HepG2 (cell line): ENCODE measurements at regions not wholly inside any gene's neighbourhood (a gene's known extent, or its start where the extent isn't known, plus 50 kb on each side); places are given as distances from the start of the nearest gene placed in this dataset.

ENCODE experiments used
- ATAC-seq: fragments of 200-7000 bp; cut with Tn5 transposase; 3 replicates; pipeline ENCODE4 v1.9.1; 2020; ENCODE audit warnings: mild to moderate bottlenecking, moderate library complexity
- BruUV-seq: library from RNA; stranded (reverse); fragments of 400-500 nt; replicated peaks from 2 replicates; lab custom pipeline; 2021; lab: Mats Ljungman, UMichigan
- CTCF ChIA-PET: fragments of 300-600 bp; formaldehyde crosslinking; extraction: SDS; loops from one replicate; lab custom pipeline; 2021; ENCODE audit warnings: low total read pairs, inconsistent platforms, low intra/inter-chr PET ratio; lab: Yijun Ruan, JAX
- POLR2A ChIA-PET: fragments of 350-600 bp; sonication (Branson Sonifier 250); formaldehyde crosslinking; loops from one replicate; lab custom pipeline; 2020; ENCODE audit warnings: antibody characterized with exemption, inconsistent platforms; lab: Yijun Ruan, JAX
- DNase-seq: peaks from one replicate; pipeline ENCODE4 v3.0.0-alpha.2; 2015; ENCODE audit warnings: low spot score
- FAIRE-seq: peaks from 3 replicates; lab custom pipeline; 2011; peaks lifted over from hg19 to GRCh38; lab: Jason Lieb, UNC
- H2AFZ ChIP-seq: one replicate; pipeline ENCODE4 v1.6.1; 2011; ENCODE audit warnings: low read length, inconsistent platforms
- H3K27ac ChIP-seq: fragments of 300-600 bp; 3 replicates; pipeline ENCODE4 v1.8.0; 2011; ENCODE audit warnings: mixed run types, mild to moderate bottlenecking, mixed read lengths, low read length, inconsistent platforms; ENCODE audit not compliant: insufficient read depth; ENCODE audit errors: extremely low read length
- H3K27me3 ChIP-seq, 2 experiments: fragments of 200-600 bp in 1 of 2; 2 replicates in 1 of 2; 3 replicates in 1 of 2; pipeline versions ENCODE4 v1.6.0 to v1.8.0; 2011; ENCODE audit warnings: low read length in 2 of 2, mild to moderate bottlenecking in 2 of 2, moderate library complexity in 2 of 2, inconsistent platforms in 1 of 2; ENCODE audit not compliant: insufficient read depth in 2 of 2, control insufficient read depth in 1 of 2
- H3K36me3 ChIP-seq, 2 experiments: fragments of 200-600 bp in 1 of 2; replicated peaks in 1 of 2; 2 replicates in 1 of 2; 3 replicates in 1 of 2; pipeline versions ENCODE4 v1.5.1 to v1.8.0; 2011; ENCODE audit warnings: low read length in 2 of 2, inconsistent platforms in 1 of 2; ENCODE audit not compliant: insufficient read depth in 2 of 2, control insufficient read depth in 1 of 2
- H3K4me1 ChIP-seq: 2 replicates; pipeline ENCODE4 v1.5.1; 2012; ENCODE audit warnings: low read length, inconsistent platforms; ENCODE audit not compliant: insufficient read depth
- H3K4me2 ChIP-seq: 2 replicates; pipeline ENCODE4 v1.6.0; 2011; ENCODE audit warnings: low read depth, low read length, inconsistent platforms
- H3K4me3 ChIP-seq, 3 experiments: fragments of 200-600 bp in 1 of 3; sonication (generic), shearing (Covaris generic) in 1 of 3; replicated peaks in 1 of 3; 2 replicates each; pipeline ENCODE4 v1.5.1; 2011 to 2016; ENCODE audit warnings: low read length in 3 of 3, inconsistent platforms in 2 of 3, low read depth in 2 of 3, mild to moderate bottlenecking in 2 of 3, control low read depth in 1 of 3, mixed read lengths in 1 of 3; ENCODE audit not compliant: insufficient read depth in 1 of 3
- H3K79me2 ChIP-seq: one replicate; pipeline ENCODE4 v1.6.1; 2011; ENCODE audit warnings: low read length, inconsistent platforms; ENCODE audit not compliant: insufficient read depth
- H3K9ac ChIP-seq: 2 replicates; pipeline ENCODE4 v1.6.0; 2011; ENCODE audit warnings: mild to moderate bottlenecking, low read depth, low read length, inconsistent platforms; ENCODE audit not compliant: insufficient read depth
- H3K9me3 ChIP-seq: 2 replicates; pipeline ENCODE4 v1.5.1; 2012; ENCODE audit warnings: mild to moderate bottlenecking, low read length
- H4K20me1 ChIP-seq: 2 replicates; pipeline ENCODE4 v1.6.0; 2011; ENCODE audit warnings: inconsistent platforms, mild to moderate bottlenecking, low read length, moderate library complexity; ENCODE audit not compliant: insufficient read depth
- CTCF ChIP-seq: sonication (generic); formaldehyde crosslinking; IDR thresholded peaks from 2 replicates; pipeline ENCODE4 v1.5.0; 2020; ENCODE audit warnings: mild to moderate bottlenecking, missing genetic modification reagents, moderate library complexity
- DRAP1 ChIP-seq: IDR thresholded peaks from 2 replicates; pipeline ENCODE4 v1.6.1; 2016; ENCODE audit warnings: missing genetic modification reagents, missing compliant biosample characterization
- E2F2 ChIP-seq: sonication (generic); formaldehyde crosslinking; IDR thresholded peaks from 2 replicates; pipeline ENCODE4 v1.4.0; 2020; ENCODE audit warnings: missing genetic modification reagents, borderline replicate concordance
- ELF4 ChIP-seq: sonication (generic); formaldehyde crosslinking; IDR thresholded peaks from 2 replicates; pipeline ENCODE4 v1.5.0; 2020; ENCODE audit warnings: missing genetic modification reagents, mild to moderate bottlenecking, moderate library complexity, borderline replicate concordance
- GABPA ChIP-seq, 2 experiments: IDR thresholded peaks; 2 replicates each; pipeline ENCODE4 v1.6.1; 2011 to 2016; ENCODE audit warnings: low read depth in 2 of 2, low read length in 1 of 2, missing biosample characterization in 1 of 2, missing genetic modification characterization in 1 of 2
- GTF3A ChIP-seq: sonication (generic); formaldehyde crosslinking; conservative IDR thresholded peaks from 2 replicates; pipeline ENCODE4 v1.4.0; 2020; ENCODE audit warnings: mild to moderate bottlenecking, missing genetic modification reagents
- GZF1 ChIP-seq: sonication (generic); formaldehyde crosslinking; IDR thresholded peaks from 2 replicates; pipeline ENCODE4 v1.5.1; 2020; ENCODE audit warnings: mild to moderate bottlenecking, missing genetic modification reagents
- ISL2 ChIP-seq: sonication (generic); formaldehyde crosslinking; IDR thresholded peaks from 2 replicates; pipeline ENCODE4 v1.5.0; 2020; ENCODE audit warnings: missing genetic modification reagents
- NONO ChIP-seq, 2 experiments: fragments of 450-650 bp in 1 of 2; sonication (generic) in 1 of 2; formaldehyde crosslinking in 1 of 2; IDR thresholded peaks in 1 of 2; conservative IDR thresholded peaks in 1 of 2; 2 replicates each; pipeline versions ENCODE4 v1.6.1 to v1.8.0; 2017 to 2022; ENCODE audit warnings: mild to moderate bottlenecking in 1 of 2, missing genetic modification reagents in 1 of 2, moderate library complexity in 1 of 2
- PCBP1 ChIP-seq: fragments of 200-400 bp; formaldehyde crosslinking; IDR thresholded peaks from 2 replicates; pipeline ENCODE4 v1.6.1; 2017; ENCODE audit warnings: mild to moderate bottlenecking, low read depth, low read length, borderline replicate concordance
- REL ChIP-seq: sonication (generic); formaldehyde crosslinking; conservative IDR thresholded peaks from 2 replicates; pipeline ENCODE4 v1.8.0; 2022; ENCODE audit warnings: mild to moderate bottlenecking, missing genetic modification reagents, moderate library complexity
- RFX1 ChIP-seq: fragments of 450-650 bp; IDR thresholded peaks from 2 replicates; pipeline ENCODE4 v1.6.1; 2017
- RFX3 ChIP-seq: IDR thresholded peaks from 2 replicates; pipeline ENCODE4 v1.6.1; 2016; ENCODE audit warnings: missing biosample characterization, missing genetic modification reagents
- SIX4 ChIP-seq: sonication (generic); formaldehyde crosslinking; IDR thresholded peaks from 2 replicates; pipeline ENCODE4 v1.4.0; 2020; ENCODE audit warnings: missing genetic modification reagents
- TSC22D2 ChIP-seq: sonication (generic); formaldehyde crosslinking; IDR thresholded peaks from 2 replicates; pipeline ENCODE4 v1.5.1; 2020; ENCODE audit warnings: missing genetic modification reagents, mild to moderate bottlenecking, borderline replicate concordance
- ZNF576 ChIP-seq: sonication (generic); formaldehyde crosslinking; IDR thresholded peaks from 2 replicates; pipeline ENCODE4 v1.4.0; 2020; ENCODE audit warnings: mild to moderate bottlenecking, missing genetic modification reagents
- WGBS: methylation state at CpG from one replicate; pipeline ENCODE4 v1.1.6; 2017; ENCODE audit warnings: low lambda C conversion rate; 5-methylcytosine and 5-hydroxymethylcytosine counted together
- in situ Hi-C: cut with HindIII; loops from 2 replicates; pipeline ENCODE4 v1.10.0; 2017; ENCODE audit warnings: low pct_unique_long_range_greater_than_20kb; ENCODE audit not compliant: extremely low pct_ligation_motif_present
- intact Hi-C: fragments of 100-400 bp; cut with micrococcal nuclease; formaldehyde crosslinking; loops from one replicate; pipeline ENCODE4 v1.10.0; 2022; ENCODE audit not compliant: unreplicated experiment

- POLR2A ChIA-PET, result no interaction called here
- no peak for FAIRE-seq
- H3K27ac ChIP-seq, result no peak overlapping the region
- H2AFZ ChIP-seq, result no peak overlapping the region
- DNase-seq, result no peak
- BruUV-seq, result no TSS peak
- intact Hi-C loops, result no loop called here
- 61% methylated on average over 7 of the region's 7 CpGs for WGBS
- no peaks in the 10 kb centered on the region for H3K36me3 ChIP-seq
- no peak overlapping the region for H3K4me3 ChIP-seq
- no peaks in the 10 kb centered on the region for H3K79me2 ChIP-seq
- CTCF ChIA-PET, result no interaction called here
- no peaks in the 10 kb centered on the region for H3K4me1 ChIP-seq
- no peak overlapping the region for H3K9ac ChIP-seq
- no peaks in the 10 kb centered on the region for H3K9me3 ChIP-seq
- in situ Hi-C loops, result no loop called here
- no peaks in the 10 kb centered on the region for H3K27me3 ChIP-seq
- ATAC-seq, result no peak
- no peaks in the 10 kb centered on the region for H4K20me1 ChIP-seq
- no peak overlapping the region for H3K4me2 ChIP-seq
- TF ChIP-seq RFX1 (peak; percentile 63), PCBP1 (no peak), ZNF576 (CRISPR knock-in tag) (no peak), RFX3 (CRISPR knock-in tag) (peak; percentile 70), DRAP1 (CRISPR knock-in tag) (no peak), CTCF (CRISPR knock-in tag) (no peak), REL (no peak)
Observed at GRCh38 chr21:38938343-38938742, 132.6 kb downstream of the ETS2 start.

GRCh38 chr21:38937844-38938243, 132.1 kb downstream of the ETS2 start:
- H2AFZ ChIP-seq, result no peak overlapping the region
- FAIRE-seq (no peak), DNase-seq (no peak), ATAC-seq (no peak; the same call in 2 of the 3 replicates)
- no peak overlapping the region for H3K9ac ChIP-seq
- no TSS peak for BruUV-seq
- no peaks in the 10 kb centered on the region for H3K9me3 ChIP-seq
- in situ Hi-C loops, result no loop called here
- H3K36me3 ChIP-seq, result no peaks in the 10 kb centered on the region
- 47% methylated on average over 2 of the region's 3 CpGs for WGBS
- CTCF ChIA-PET, result no interaction called here
- POLR2A ChIA-PET, result no interaction called here
- H3K27ac ChIP-seq, result no peak overlapping the region
- no peak overlapping the region for H3K4me2 ChIP-seq
- H3K27me3 ChIP-seq, result no peaks in the 10 kb centered on the region
- TF ChIP-seq ELF4 (CRISPR knock-in tag) (no peak), ZNF576 (CRISPR knock-in tag) (no peak), E2F2 (CRISPR knock-in tag) (no peak), GABPA (IDR thresholded peaks at IDR 0.05; ENCODE audit: low read depth, low read length) (no peak), GABPA (CRISPR knock-in tag; IDR thresholded peaks at IDR 0.05; ENCODE audit: low read depth) (no peak), NONO (IDR thresholded peaks at IDR 0.05) (no peak), NONO (CRISPR knock-in tag; conservative IDR thresholded peaks at IDR 0.05) (no peak), SIX4 (CRISPR knock-in tag) (no peak), TSC22D2 (CRISPR knock-in tag) (no peak), GZF1 (CRISPR knock-in tag) (no peak), GTF3A (CRISPR knock-in tag) (no peak), ISL2 (CRISPR knock-in tag) (no peak)
- no peak overlapping the region for H3K4me3 ChIP-seq
- no peaks in the 10 kb centered on the region for H3K79me2 ChIP-seq
- H3K4me1 ChIP-seq, result no peaks in the 10 kb centered on the region
- H4K20me1 ChIP-seq, result no peaks in the 10 kb centered on the region
- intact Hi-C loops, result no loop called here
